ENCODE measurements at regions not wholly inside any gene's neighbourhood (a gene's known extent, or its start where the extent isn't known, plus 50 kb on each side); places are given as distances from the start of the nearest gene placed in this dataset.
"Not testable (repeated sequence)": the region's sequence is repeated elsewhere in the genome, so short reads cannot be mapped to it uniquely, and the experiment has no call there.

GRCh38 chr2:142422041-142422440 lies 291.2 kb upstream of the LRP1B start:
- intact Hi-C loops (cut with DNase I): no loop called here
- Histone ChIP-seq H3K36me3 (no peaks in the 10 kb centered on the region), H3K9me3 (no peaks in the 10 kb centered on the region), H3K4me3 (no peak overlapping the region), H3K4me1 (replicated peaks) (no peaks in the 10 kb centered on the region), H3K27me3 (replicated peaks; ENCODE audit: insufficient read depth) (no peaks in the 10 kb centered on the region), H3K27ac (no peak overlapping the region)
- no peak for DNase-seq (ENCODE audit: low spot score)
- WGBS: 61% methylated on average over 6 of the region's 6 CpGs
- TF ChIP-seq POLR2A (IDR thresholded peaks at IDR 0.05) (no peak), POLR2AphosphoS5 (IDR thresholded peaks at IDR 0.05) (no peak)
- TF ChIP-seq, protein P1, sequence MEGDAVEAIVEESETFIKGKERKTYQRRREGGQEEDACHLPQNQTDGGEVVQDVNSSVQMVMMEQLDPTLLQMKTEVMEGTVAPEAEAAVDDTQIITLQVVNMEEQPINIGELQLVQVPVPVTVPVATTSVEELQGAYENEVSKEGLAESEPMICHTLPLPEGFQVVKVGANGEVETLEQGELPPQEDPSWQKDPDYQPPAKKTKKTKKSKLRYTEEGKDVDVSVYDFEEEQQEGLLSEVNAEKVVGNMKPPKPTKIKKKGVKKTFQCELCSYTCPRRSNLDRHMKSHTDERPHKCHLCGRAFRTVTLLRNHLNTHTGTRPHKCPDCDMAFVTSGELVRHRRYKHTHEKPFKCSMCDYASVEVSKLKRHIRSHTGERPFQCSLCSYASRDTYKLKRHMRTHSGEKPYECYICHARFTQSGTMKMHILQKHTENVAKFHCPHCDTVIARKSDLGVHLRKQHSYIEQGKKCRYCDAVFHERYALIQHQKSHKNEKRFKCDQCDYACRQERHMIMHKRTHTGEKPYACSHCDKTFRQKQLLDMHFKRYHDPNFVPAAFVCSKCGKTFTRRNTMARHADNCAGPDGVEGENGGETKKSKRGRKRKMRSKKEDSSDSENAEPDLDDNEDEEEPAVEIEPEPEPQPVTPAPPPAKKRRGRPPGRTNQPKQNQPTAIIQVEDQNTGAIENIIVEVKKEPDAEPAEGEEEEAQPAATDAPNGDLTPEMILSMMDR (IDR thresholded peaks at IDR 0.05): no peak

GRCh38 chr2:142418699-142419098 lies 287.9 kb upstream of the LRP1B start:
- H3K27ac ChIP-seq; H3K9me3 ChIP-seq; DNase-seq (ENCODE audit: low spot score); intact Hi-C loops (cut with DNase I); H3K4me1 ChIP-seq (replicated peaks); H3K4me3 ChIP-seq; H3K36me3 ChIP-seq; H3K27me3 ChIP-seq (replicated peaks; ENCODE audit: insufficient read depth): not testable (repeated sequence)
- 100% methylated on average over 4 of the region's 4 CpGs for WGBS

DNA sequence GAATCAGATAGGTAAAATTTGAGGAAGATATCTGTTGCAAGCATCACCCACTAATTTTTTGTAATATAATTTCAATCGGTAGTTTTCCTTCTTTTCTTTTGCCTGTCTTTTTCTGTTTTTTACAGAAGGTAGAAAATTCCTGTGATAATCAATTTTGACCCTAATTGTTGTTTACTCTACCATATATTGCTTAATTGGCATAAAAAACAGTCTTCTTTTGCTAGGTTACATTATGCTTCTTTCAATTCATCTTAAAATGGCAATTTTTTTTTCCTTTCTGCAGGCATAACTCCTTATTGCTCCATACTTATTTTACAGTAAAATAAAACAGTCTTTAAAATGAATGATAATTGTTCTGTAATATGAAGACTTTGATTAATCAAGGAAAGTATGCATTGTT lies 286.2 kb upstream of the LRP1B start:
- DNase-seq (ENCODE audit: low spot score): no peak
- 93% methylated on average over 1 of the region's 1 CpG for WGBS
- H3K4me1 ChIP-seq (replicated peaks): no peaks in the 10 kb centered on the region
- no peaks in the 10 kb centered on the region for H3K36me3 ChIP-seq
- H3K9me3 ChIP-seq: no peaks in the 10 kb centered on the region
- TF ChIP-seq, protein P1 (IDR thresholded peaks at IDR 0.05): no peak
- no peak for TF ChIP-seq POLR2A (IDR thresholded peaks at IDR 0.05)
- TF ChIP-seq POLR2AphosphoS5 (IDR thresholded peaks at IDR 0.05): no peak
- intact Hi-C loops (cut with DNase I): no loop called here
- no peak overlapping the region for H3K27ac ChIP-seq
- no peaks in the 10 kb centered on the region for H3K27me3 ChIP-seq (replicated peaks; ENCODE audit: insufficient read depth)
- no peak overlapping the region for H3K4me3 ChIP-seq

GRCh38 chr2:142415461-142415860 lies 284.6 kb upstream of the LRP1B start:
- H3K4me3 ChIP-seq: no peak overlapping the region
- H3K27me3 ChIP-seq (replicated peaks; ENCODE audit: insufficient read depth): no peaks in the 10 kb centered on the region
- no peaks in the 10 kb centered on the region for H3K4me1 ChIP-seq (replicated peaks)
- intact Hi-C loops (cut with DNase I): no loop called here
- DNase-seq (ENCODE audit: low spot score): no peak
- no peaks in the 10 kb centered on the region for H3K36me3 ChIP-seq
- 77% methylated on average over 3 of the region's 3 CpGs for WGBS
- H3K27ac ChIP-seq: no peak overlapping the region
- H3K9me3 ChIP-seq: no peaks in the 10 kb centered on the region
- TF ChIP-seq, protein P1 (IDR thresholded peaks at IDR 0.05): no peak
- TF ChIP-seq POLR2AphosphoS5 (IDR thresholded peaks at IDR 0.05): no peak
- TF ChIP-seq POLR2A (IDR thresholded peaks at IDR 0.05): no peak

DNA sequence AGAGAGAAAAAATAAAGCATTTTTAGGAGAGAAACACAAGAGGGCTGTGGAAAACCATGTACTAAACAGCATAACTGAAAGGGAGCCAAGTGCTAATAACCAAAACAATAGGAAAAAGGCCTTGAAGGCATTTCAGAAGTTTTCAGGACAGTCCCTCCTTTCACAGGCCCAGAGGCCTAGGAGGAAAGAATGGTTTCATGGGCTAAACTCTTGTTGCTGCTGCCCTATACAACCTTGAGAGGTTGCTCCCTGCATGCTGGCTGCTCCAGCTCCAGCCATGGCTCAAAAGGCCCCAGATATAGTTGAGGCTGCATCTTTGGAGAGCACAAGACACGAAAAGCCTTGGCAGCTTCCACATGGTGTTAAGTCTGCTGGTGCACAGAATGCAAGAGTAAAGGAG lies 267.4 kb upstream of the LRP1B start:
- Histone ChIP-seq H3K36me3 (no peaks in the 10 kb centered on the region), H3K4me1 (replicated peaks) (no peaks in the 10 kb centered on the region), H3K4me3 (no peak overlapping the region), H3K9me3 (no peaks in the 10 kb centered on the region), H3K27ac (no peak overlapping the region), H3K27me3 (replicated peaks; ENCODE audit: insufficient read depth) (no peaks in the 10 kb centered on the region)
- TF ChIP-seq POLR2AphosphoS5 (IDR thresholded peaks at IDR 0.05) (no peak), POLR2A (IDR thresholded peaks at IDR 0.05) (no peak)
- TF ChIP-seq, protein P1 (IDR thresholded peaks at IDR 0.05): no peak
- intact Hi-C loops (cut with DNase I): no loop called here
- no peak for DNase-seq (ENCODE audit: low spot score)
- WGBS: 82% methylated on average over 1 of the region's 1 CpG
